Stomach (tissue), 8 donors: ENCODE measurements at regions not wholly inside any gene's neighbourhood (a gene's known extent, or its start where the extent isn't known, plus 50 kb on each side); places are given as distances from the start of the nearest gene placed in this dataset.
"Not testable (repeated sequence)": the region's sequence is repeated elsewhere in the genome, so short reads cannot be mapped to it uniquely, and the experiment has no call there.

Experiments used
- DNase-seq, 2 donors: peaks; one replicate each; pipeline versions ENCODE4 v3.0.0 to v3.0.0-alpha.2; 2013 to 2019
- H3K27ac ChIP-seq, 5 donors: fragments of 200-600 bp in 4 of 5; sonication (generic) in 4 of 5; one replicate each; pipeline ENCODE4 v1.5.1; 2013 to 2019; ENCODE audit warnings: mild to moderate bottlenecking in 1 of 5, moderate library complexity in 1 of 5
- H3K27me3 ChIP-seq, 3 donors: fragments of 200-600 bp; sonication (generic); one replicate each; pipeline ENCODE4 v1.5.1; 2017 to 2019; ENCODE audit warnings: mixed run types in 1 of 3
- H3K36me3 ChIP-seq, 4 donors: fragments of 200-600 bp; sonication (generic); 1 replicate in 3 of 4; 2 replicates in 1 of 4; pipeline ENCODE4 v1.5.1; 2016 to 2019
- H3K4me1 ChIP-seq, 4 donors: fragments of 200-600 bp; sonication (generic); one replicate each; pipeline ENCODE4 v1.5.1; 2016 to 2019
- H3K4me3 ChIP-seq, 4 donors: fragments of 200-600 bp; sonication (generic) in 3 of 4; one replicate each; pipeline ENCODE4 v1.5.1; 2016 to 2019; ENCODE audit warnings: mild to moderate bottlenecking in 1 of 4
- H3K9me3 ChIP-seq, 4 donors: fragments of 200-600 bp; sonication (generic); one replicate each; pipeline ENCODE4 v1.5.1; 2016 to 2019
- WGBS, 5 donors: extraction: QIAGEN DNeasy Blood & Tissue Kit in 3 of 5; methylation state at CpG; one replicate each; pipeline versions ENCODE4 v1.1.5 to v1.1.7; 2013 to 2018; 5-methylcytosine and 5-hydroxymethylcytosine counted together
- intact Hi-C: fragments of 100-400 bp; cut with DNase I; formaldehyde crosslinking; loops from one replicate; pipeline ENCODE4 v1.15.1; 2023; ENCODE audit warnings: low total_unique reads
- donor health status: healthy with polysubstance abuse.
- donor health status: Bipolar disorder and iron deficiency.
- donor health status: healthy.

- H3K27ac ChIP-seq, H3K36me3 ChIP-seq, H3K27me3 ChIP-seq, intact Hi-C loops, DNase-seq, H3K4me3 ChIP-seq, H3K4me1 ChIP-seq, H3K9me3 ChIP-seq: not testable (repeated sequence)
These were observed 338.6 kb upstream of the PLGLB1 start for GRCh38 chr2:87360250-87360649.

GRCh38 chr2:87360927-87361326 lies 339.3 kb upstream of the PLGLB1 start:
- DNase-seq, H3K9me3 ChIP-seq, intact Hi-C loops, H3K4me1 ChIP-seq, H3K36me3 ChIP-seq, H3K27me3 ChIP-seq, H3K27ac ChIP-seq, H3K4me3 ChIP-seq: not testable (repeated sequence)
- 67 to 76% methylated on average over 2 of the region's 2 CpGs; no CpG with 5 or more reads in 3 of the 5 donors for WGBS, 5 donors

- intact Hi-C loops, H3K27me3 ChIP-seq, H3K27ac ChIP-seq: not testable (repeated sequence)
These were observed 340.2 kb upstream of the PLGLB1 start for GRCh38 chr2:87361805-87362204.

GRCh38 chr2:87364379-87364778 lies 342.7 kb upstream of the PLGLB1 start:
- H3K36me3 ChIP-seq, DNase-seq, H3K9me3 ChIP-seq, H3K4me3 ChIP-seq, intact Hi-C loops, H3K4me1 ChIP-seq, H3K27ac ChIP-seq, H3K27me3 ChIP-seq: not testable (repeated sequence)

More at GRCh38 chr2:87361805-87362204, 340.2 kb upstream of the PLGLB1 start:
- H3K4me1 ChIP-seq, H3K4me3 ChIP-seq, DNase-seq, H3K9me3 ChIP-seq, H3K36me3 ChIP-seq: not testable (repeated sequence)

- intact Hi-C loops, H3K4me3 ChIP-seq, H3K36me3 ChIP-seq, H3K27me3 ChIP-seq, H3K9me3 ChIP-seq, H3K4me1 ChIP-seq, H3K27ac ChIP-seq, DNase-seq: not testable (repeated sequence)
- WGBS, 5 donors, result 65 to 78% (median 72%) methylated on average over 2 of the region's 2 CpGs
These were observed 343.4 kb upstream of the PLGLB1 start for GRCh38 chr2:87365038-87365437.

- WGBS, 5 donors, result 81 to 87% (median 85%) methylated on average over 6 of the region's 7 CpGs
- H3K36me3 ChIP-seq, H3K4me3 ChIP-seq, H3K27ac ChIP-seq, intact Hi-C loops, DNase-seq, H3K9me3 ChIP-seq, H3K4me1 ChIP-seq, H3K27me3 ChIP-seq: not testable (repeated sequence)
These were observed 361.8 kb upstream of the PLGLB2 start for GRCh38 chr2:87386063-87386560.

- DNase-seq, intact Hi-C loops: not testable (repeated sequence)
These were observed 352.1 kb upstream of the PLGLB2 start for GRCh38 chr2:87395784-87396183.

GRCh38 chr2:87396551-87397265 lies 351.2 kb upstream of the PLGLB2 start:
- 77 to 100% (median 86%) methylated on average over 5 to 9 of the region's 9 CpGs for WGBS, 5 donors
- H3K27ac ChIP-seq, H3K9me3 ChIP-seq, H3K4me1 ChIP-seq, DNase-seq, H3K4me3 ChIP-seq, H3K27me3 ChIP-seq, H3K36me3 ChIP-seq, intact Hi-C loops: not testable (repeated sequence)

More at GRCh38 chr2:87395784-87396183, 352.1 kb upstream of the PLGLB2 start:
- WGBS, 5 donors, result 38 to 75% (median 60%) methylated on average over 1 of the region's 1 CpG; no CpG with 5 or more reads in 2 of the 5 donors
- not testable (repeated sequence) for H3K4me1 ChIP-seq, H3K27me3 ChIP-seq, H3K36me3 ChIP-seq, H3K27ac ChIP-seq, H3K9me3 ChIP-seq, H3K4me3 ChIP-seq

- H3K4me1 ChIP-seq, H3K27me3 ChIP-seq, H3K9me3 ChIP-seq, H3K36me3 ChIP-seq, H3K4me3 ChIP-seq, intact Hi-C loops, H3K27ac ChIP-seq, DNase-seq: not testable (repeated sequence)
- WGBS, 5 donors, result 73 to 87% (median 78%) methylated on average over 7 to 9 of the region's 9 CpGs; no CpG with 5 or more reads in 2 of the 5 donors
These were observed 350.4 kb upstream of the PLGLB2 start for GRCh38 chr2:87397276-87398065.

GRCh38 chr2:87398567-87399305 lies 349.2 kb upstream of the PLGLB2 start:
- H3K36me3 ChIP-seq, H3K4me1 ChIP-seq, H3K4me3 ChIP-seq, H3K27ac ChIP-seq, H3K27me3 ChIP-seq, H3K9me3 ChIP-seq, intact Hi-C loops, DNase-seq: not testable (repeated sequence)
- 86 to 100% (median 92%) methylated on average over 1 to 7 of the region's 8 CpGs for WGBS, 5 donors
